SK-N-SH treated with all-trans-retinoic acid at 6 μM for 48 hours (cell line): ENCODE measurements at regions not wholly inside any gene's neighbourhood (a gene's known extent, or its start where the extent isn't known, plus 50 kb on each side); places are given as distances from the start of the nearest gene placed in this dataset.

Experiments
- ATAC-seq: fragments of 200-7000 bp; cut with Tn5 transposase; 3 replicates; pipeline ENCODE4 v1.9.1; 2020; ENCODE audit warnings: mild to moderate bottlenecking, moderate library complexity
- ARNTL ChIP-seq: fragments of 450-650 bp; formaldehyde crosslinking; IDR thresholded peaks from 2 replicates; pipeline ENCODE4 v1.5.0; 2020; ENCODE audit warnings: low read depth, mild to moderate bottlenecking, moderate library complexity, borderline replicate concordance
- BACH2 ChIP-seq: fragments of 250-450 bp; sonication (Bioruptor Pico); IDR thresholded peaks from 2 replicates; pipeline ENCODE4 v1.9.0; 2021; ENCODE audit warnings: mild to moderate bottlenecking, borderline replicate concordance
- CREB5 ChIP-seq: fragments of 250-450 bp; sonication (Bioruptor Pico); IDR thresholded peaks from 2 replicates; pipeline ENCODE4 v1.5.1; 2020; ENCODE audit warnings: low read depth, mild to moderate bottlenecking, moderate library complexity
- CSDC2 ChIP-seq: fragments of 250-450 bp; sonication (Bioruptor Pico); IDR thresholded peaks from 2 replicates; pipeline ENCODE4 v1.5.0; 2020; ENCODE audit warnings: mild to moderate bottlenecking, moderate library complexity
- CSRNP3 ChIP-seq: fragments of 250-450 bp; sonication (Bioruptor Pico); IDR thresholded peaks from 2 replicates; pipeline ENCODE4 v1.5.1; 2021; ENCODE audit warnings: mild to moderate bottlenecking, moderate library complexity
- ESRRG ChIP-seq: fragments of 250-450 bp; sonication (Bioruptor Pico); IDR thresholded peaks from 2 replicates; pipeline ENCODE4 v1.6.1; 2021; ENCODE audit warnings: mild to moderate bottlenecking
- GLIS3 ChIP-seq: fragments of 250-450 bp; sonication (Bioruptor Pico); IDR thresholded peaks from 2 replicates; pipeline ENCODE4 v1.5.0; 2020; ENCODE audit warnings: mild to moderate bottlenecking, moderate library complexity
- ISL1 ChIP-seq: fragments of 250-450 bp; sonication (Bioruptor Pico); IDR thresholded peaks from 2 replicates; pipeline ENCODE4 v2.1.2; 2022; ENCODE audit warnings: mild to moderate bottlenecking, moderate library complexity
- OSR1 ChIP-seq: fragments of 250-450 bp; sonication (Bioruptor Pico); IDR thresholded peaks from 2 replicates; pipeline ENCODE4 v1.8.0; 2022; ENCODE audit warnings: moderate library complexity, mild to moderate bottlenecking, inconsistent platforms
- POU6F1 ChIP-seq: fragments of 250-450 bp; sonication (Bioruptor Pico); IDR thresholded peaks from 2 replicates; pipeline ENCODE4 v1.8.0; 2021; ENCODE audit warnings: low read depth, mild to moderate bottlenecking, moderate library complexity, borderline replicate concordance
- PPARA ChIP-seq: fragments of 250-450 bp; sonication (Bioruptor Pico); IDR thresholded peaks from 2 replicates; pipeline ENCODE4 v1.5.0; 2020; ENCODE audit warnings: mild to moderate bottlenecking, borderline replicate concordance
- RARB ChIP-seq: fragments of 250-450 bp; sonication (Bioruptor Pico); IDR thresholded peaks from 2 replicates; pipeline ENCODE4 v1.8.0; 2021; ENCODE audit warnings: mild to moderate bottlenecking, moderate library complexity
- SNAI2 ChIP-seq: fragments of 250-450 bp; sonication (Bioruptor Pico); IDR thresholded peaks from 2 replicates; pipeline ENCODE4 v1.5.0; 2020; ENCODE audit warnings: mild to moderate bottlenecking, moderate library complexity
- TCF4 ChIP-seq: fragments of 250-450 bp; sonication (Bioruptor Pico); IDR thresholded peaks from 2 replicates; pipeline ENCODE4 v1.8.0; 2021; ENCODE audit warnings: mild to moderate bottlenecking, moderate library complexity, borderline replicate concordance
- TOX ChIP-seq: fragments of 250-450 bp; sonication (Bioruptor Pico); IDR thresholded peaks from 2 replicates; pipeline ENCODE4 v1.8.0; 2021; ENCODE audit warnings: mild to moderate bottlenecking, moderate library complexity, borderline replicate concordance
- TSHZ2 ChIP-seq: fragments of 250-450 bp; sonication (Bioruptor Pico); IDR thresholded peaks from 2 replicates; pipeline ENCODE4 v1.5.0; 2020; ENCODE audit warnings: mild to moderate bottlenecking, moderate library complexity
- ZC3H10 ChIP-seq: fragments of 250-450 bp; sonication (Bioruptor Pico); IDR thresholded peaks from 2 replicates; pipeline ENCODE4 v1.5.1; 2021; ENCODE audit warnings: mild to moderate bottlenecking, moderate library complexity
- ZFP3 ChIP-seq: fragments of 250-450 bp; sonication (Bioruptor Pico); IDR thresholded peaks from 2 replicates; pipeline ENCODE4 v1.5.0; 2020; ENCODE audit warnings: mild to moderate bottlenecking, moderate library complexity
- ZFP30 ChIP-seq: fragments of 450-650 bp; formaldehyde crosslinking; IDR thresholded peaks from 2 replicates; pipeline ENCODE4 v1.5.0; 2022; ENCODE audit warnings: mild to moderate bottlenecking, moderate library complexity
- ZNF565 ChIP-seq: fragments of 450-650 bp; formaldehyde crosslinking; conservative IDR thresholded peaks from 2 replicates; pipeline ENCODE4 v1.5.0; 2020; ENCODE audit warnings: low read depth, mild to moderate bottlenecking, moderate library complexity
- ZNF70 ChIP-seq: fragments of 450-650 bp; formaldehyde crosslinking; IDR thresholded peaks from 2 replicates; pipeline ENCODE4 v1.5.0; 2020; ENCODE audit warnings: mild to moderate bottlenecking, moderate library complexity
- ZNF8 ChIP-seq: fragments of 450-650 bp; formaldehyde crosslinking; IDR thresholded peaks from 2 replicates; pipeline ENCODE4 v1.5.0; 2020; ENCODE audit warnings: mild to moderate bottlenecking, moderate library complexity

GRCh38 chr6:126682440-126682839 is 342.5 kb downstream of the CENPW start:
- ATAC-seq = no peak
- TF ChIP-seq SNAI2 (CRISPR knock-in tag) (no peak), ZC3H10 (CRISPR knock-in tag) (no peak), ISL1 (CRISPR knock-in tag) (no peak), ZNF565 (CRISPR knock-in tag) (no peak), PPARA (no peak), ESRRG (CRISPR knock-in tag) (no peak), CREB5 (CRISPR knock-in tag) (no peak)

- TF ChIP-seq PPARA = no peak
- no peak for TF ChIP-seq GLIS3
- no peak for TF ChIP-seq ZFP30 (CRISPR knock-in tag)
- TF ChIP-seq CSRNP3 (CRISPR knock-in tag) = no peak
- TF ChIP-seq CREB5 (CRISPR knock-in tag) = no peak
- TF ChIP-seq TCF4 (CRISPR knock-in tag) = no peak
- no peak for TF ChIP-seq RARB (CRISPR knock-in tag)
- TF ChIP-seq SNAI2 (CRISPR knock-in tag) = no peak
- TF ChIP-seq TOX (CRISPR knock-in tag) = no peak
- TF ChIP-seq BACH2 (CRISPR knock-in tag) = no peak
- no peak for TF ChIP-seq TSHZ2 (CRISPR knock-in tag)
- TF ChIP-seq POU6F1 (CRISPR knock-in tag) = no peak
- TF ChIP-seq ESRRG (CRISPR knock-in tag) = no peak
- TF ChIP-seq ARNTL (CRISPR knock-in tag) = no peak
- no peak for TF ChIP-seq OSR1 (CRISPR knock-in tag)
- TF ChIP-seq ZFP3 (CRISPR knock-in tag) = no peak
Observed at GRCh38 chr6:126685182-126685581, 345.3 kb downstream of the CENPW start.

GRCh38 chr6:126696921-126697693 is 357.2 kb downstream of the CENPW start:
- no peak for ATAC-seq
- TF ChIP-seq BACH2 (CRISPR knock-in tag) (no peak), TCF4 (CRISPR knock-in tag) (no peak), ZNF8 (CRISPR knock-in tag) (no peak), OSR1 (CRISPR knock-in tag) (no peak), CSDC2 (CRISPR knock-in tag) (no peak), ZC3H10 (CRISPR knock-in tag) (no peak), TSHZ2 (CRISPR knock-in tag) (no peak), CSRNP3 (CRISPR knock-in tag) (no peak), TOX (CRISPR knock-in tag) (no peak), ARNTL (CRISPR knock-in tag) (no peak), ZNF70 (CRISPR knock-in tag) (no peak)

More at GRCh38 chr6:126685182-126685581, 345.3 kb downstream of the CENPW start:
- no peak for ATAC-seq
